Mononuclear cell (primary cell): ENCODE measurements at regions not wholly inside any gene's neighbourhood (a gene's known extent, or its start where the extent isn't known, plus 50 kb on each side); places are given as distances from the start of the nearest gene placed in this dataset.
"Not testable (repeated sequence)": the region's sequence is repeated elsewhere in the genome, so short reads cannot be mapped to it uniquely, and the experiment has no call there.

Source experiments
- H3K27me3 ChIP-seq: 2 replicates; pipeline ENCODE4 v1.6.0; 2011; ENCODE audit warnings: low read length, control low read depth; ENCODE audit not compliant: insufficient read depth
- H3K4me1 ChIP-seq: 2 replicates; pipeline ENCODE4 v1.5.1; 2011; ENCODE audit warnings: mild to moderate bottlenecking, low read length, control low read depth; ENCODE audit not compliant: insufficient read depth
- H3K4me3 ChIP-seq: 2 replicates; pipeline ENCODE4 v1.5.1; 2011; ENCODE audit warnings: mild to moderate bottlenecking, low read length, moderate library complexity
- H3K9me3 ChIP-seq: 2 replicates; pipeline ENCODE4 v1.5.1; 2011; ENCODE audit warnings: low read depth, mild to moderate bottlenecking, control low read depth, low read length

DNA sequence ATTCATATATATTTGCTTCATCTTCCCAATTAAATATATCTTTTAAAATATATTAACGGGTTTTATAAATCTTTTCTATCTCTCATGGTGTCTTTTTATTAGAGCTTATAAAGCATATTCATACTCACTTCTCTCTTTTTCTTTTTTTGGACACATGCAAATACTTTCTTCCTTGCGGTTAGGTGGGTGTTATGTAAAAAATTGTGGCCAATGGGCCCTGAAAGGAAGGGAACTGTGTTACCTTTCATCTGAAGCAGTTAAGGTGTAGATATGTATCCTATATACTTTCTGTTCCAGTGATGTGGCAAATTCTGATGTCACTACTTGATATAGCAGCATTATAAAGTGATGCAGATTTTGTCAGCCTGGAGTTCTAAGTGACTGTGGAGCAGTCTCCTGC is 714.5 kb downstream of the PLCL1 start:
- Histone ChIP-seq H3K4me3 (no peak overlapping the region), H3K4me1 (no peaks in the 10 kb centered on the region), H3K9me3 (peaks cover 11% of the 10 kb centered on the region), H3K27me3 (no peaks in the 10 kb centered on the region)

DNA sequence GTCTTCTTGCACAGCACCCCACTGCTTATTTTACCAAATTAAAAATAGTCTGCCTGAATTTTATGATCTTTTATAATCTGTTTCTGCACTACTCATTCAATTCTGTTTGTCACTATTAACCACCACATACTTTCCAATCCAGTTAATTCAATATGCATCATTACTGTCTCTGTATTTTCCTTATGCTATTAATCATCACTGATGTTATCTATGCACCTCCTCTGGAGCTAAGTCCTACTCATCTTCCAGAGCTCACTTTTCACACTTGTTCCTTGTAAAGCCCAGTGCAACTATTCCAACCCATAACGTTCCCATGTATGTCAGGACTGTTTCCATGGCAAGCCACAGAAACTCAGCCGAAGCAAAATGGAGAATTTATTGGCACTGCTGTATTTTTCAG is 713.6 kb downstream of the PLCL1 start:
- no peaks in the 10 kb centered on the region for H3K4me1 ChIP-seq
- H3K9me3 ChIP-seq, result peaks cover 11% of the 10 kb centered on the region
- no peak overlapping the region for H3K4me3 ChIP-seq
- H3K27me3 ChIP-seq, result no peaks in the 10 kb centered on the region

DNA sequence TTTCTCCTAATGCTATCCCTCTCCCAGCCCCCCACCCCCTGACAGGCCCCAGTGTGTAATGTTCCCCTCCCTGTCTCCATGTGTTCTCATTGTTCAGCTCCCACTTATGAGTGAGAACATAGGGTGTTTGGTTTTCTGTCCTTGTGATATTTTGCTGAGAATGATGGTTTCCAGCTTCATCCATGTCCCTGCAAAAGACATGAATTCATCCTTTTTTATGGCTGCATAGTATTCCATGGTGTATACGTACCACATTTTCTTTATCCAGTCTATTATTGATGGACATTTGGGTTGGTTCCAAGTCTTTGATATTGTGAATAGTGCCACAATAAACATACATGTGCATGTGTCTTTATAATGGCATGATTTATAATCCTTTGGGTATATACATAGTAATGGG is 704.2 kb downstream of the PLCL1 start:
- H3K27me3 ChIP-seq, H3K4me3 ChIP-seq, H3K4me1 ChIP-seq, H3K9me3 ChIP-seq: not testable (repeated sequence)

GRCh38 chr2:198499539-198499938 is 695.1 kb downstream of the PLCL1 start:
- Histone ChIP-seq H3K4me1 (no peaks in the 10 kb centered on the region), H3K4me3 (no peak overlapping the region), H3K27me3 (no peaks in the 10 kb centered on the region), H3K9me3 (no peaks in the 10 kb centered on the region)

GRCh38 chr2:198498516-198498915 is 694.1 kb downstream of the PLCL1 start:
- Histone ChIP-seq H3K4me3 (no peak overlapping the region), H3K4me1 (no peaks in the 10 kb centered on the region), H3K27me3 (no peaks in the 10 kb centered on the region), H3K9me3 (no peaks in the 10 kb centered on the region)

GRCh38 chr2:198498048-198498447 is 693.7 kb downstream of the PLCL1 start:
- Histone ChIP-seq H3K4me1 (no peaks in the 10 kb centered on the region), H3K4me3 (no peak overlapping the region), H3K9me3 (no peaks in the 10 kb centered on the region), H3K27me3 (no peaks in the 10 kb centered on the region)

GRCh38 chr2:198494931-198495330 is 690.5 kb downstream of the PLCL1 start:
- no peaks in the 10 kb centered on the region for H3K4me1 ChIP-seq
- H3K27me3 ChIP-seq, result no peaks in the 10 kb centered on the region
- H3K9me3 ChIP-seq, result no peaks in the 10 kb centered on the region
- H3K4me3 ChIP-seq, result no peak overlapping the region

DNA sequence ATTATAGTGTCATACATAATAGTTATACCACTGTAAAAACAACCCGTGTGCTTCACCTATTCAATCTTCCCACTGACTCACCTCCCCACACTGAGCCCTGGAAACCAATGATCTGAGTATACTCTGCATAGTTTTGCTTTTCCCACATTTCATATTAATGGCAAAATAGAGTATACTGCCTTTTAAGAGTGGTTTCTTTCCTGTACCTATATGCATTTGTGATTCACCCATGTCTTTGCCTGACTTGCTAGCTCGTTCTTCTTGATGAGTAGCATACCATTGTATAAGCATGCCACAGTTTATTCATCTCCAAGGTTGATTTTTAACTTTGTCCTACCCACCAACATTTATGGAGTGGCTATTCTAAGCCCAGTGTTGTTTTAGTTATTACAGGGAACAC is 686.4 kb downstream of the PLCL1 start:
- H3K9me3 ChIP-seq, result no peaks in the 10 kb centered on the region
- H3K4me3 ChIP-seq, result no peak overlapping the region
- no peaks in the 10 kb centered on the region for H3K27me3 ChIP-seq
- no peaks in the 10 kb centered on the region for H3K4me1 ChIP-seq

GRCh38 chr2:198488964-198489363 is 684.6 kb downstream of the PLCL1 start:
- Histone ChIP-seq H3K4me3 (no peak overlapping the region), H3K9me3 (no peaks in the 10 kb centered on the region), H3K27me3 (no peaks in the 10 kb centered on the region), H3K4me1 (no peaks in the 10 kb centered on the region)

- Histone ChIP-seq H3K4me1 (no peaks in the 10 kb centered on the region), H3K9me3 (no peaks in the 10 kb centered on the region), H3K27me3 (no peaks in the 10 kb centered on the region), H3K4me3 (no peak overlapping the region)
Observed at GRCh38 chr2:198483051-198483450, 678.7 kb downstream of the PLCL1 start.

DNA sequence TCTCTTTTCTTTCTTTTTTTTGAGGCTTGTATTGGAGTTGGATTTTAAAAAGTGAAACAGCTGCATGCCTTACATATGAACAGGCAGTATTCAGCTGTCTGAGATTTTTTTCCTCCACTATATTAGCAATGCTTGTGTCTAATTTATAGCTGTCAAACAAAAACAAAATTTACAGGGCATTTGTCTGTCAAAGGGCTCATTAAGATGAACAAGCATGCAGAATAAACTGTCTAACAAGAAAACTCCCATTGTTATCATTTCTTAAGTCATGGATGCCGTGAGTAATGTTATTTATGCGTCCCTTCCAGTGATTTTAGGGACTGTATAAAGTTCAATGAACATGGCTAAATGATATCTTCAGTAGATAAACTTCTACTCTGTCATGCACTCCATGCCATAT is 674.7 kb downstream of the PLCL1 start:
- Histone ChIP-seq H3K4me3 (no peak overlapping the region), H3K27me3 (no peaks in the 10 kb centered on the region)

GRCh38 chr2:198478361-198478760 is 674.0 kb downstream of the PLCL1 start:
- Histone ChIP-seq H3K27me3 (no peaks in the 10 kb centered on the region), H3K4me1 (no peaks in the 10 kb centered on the region), H3K9me3 (no peaks in the 10 kb centered on the region), H3K4me3 (no peak overlapping the region)

More for the DNA sequence above, 674.7 kb downstream of the PLCL1 start:
- Histone ChIP-seq H3K4me1 (no peaks in the 10 kb centered on the region), H3K9me3 (no peaks in the 10 kb centered on the region)

- Histone ChIP-seq H3K9me3 (no peaks in the 10 kb centered on the region), H3K4me3 (no peak overlapping the region), H3K4me1 (no peaks in the 10 kb centered on the region), H3K27me3 (no peaks in the 10 kb centered on the region)
Observed at GRCh38 chr2:198476007-198476406, 671.6 kb downstream of the PLCL1 start.

GRCh38 chr2:198471291-198471690 is 666.9 kb downstream of the PLCL1 start:
- Histone ChIP-seq H3K4me1 (no peaks in the 10 kb centered on the region), H3K27me3 (no peaks in the 10 kb centered on the region), H3K4me3 (no peak overlapping the region), H3K9me3 (no peaks in the 10 kb centered on the region)

DNA sequence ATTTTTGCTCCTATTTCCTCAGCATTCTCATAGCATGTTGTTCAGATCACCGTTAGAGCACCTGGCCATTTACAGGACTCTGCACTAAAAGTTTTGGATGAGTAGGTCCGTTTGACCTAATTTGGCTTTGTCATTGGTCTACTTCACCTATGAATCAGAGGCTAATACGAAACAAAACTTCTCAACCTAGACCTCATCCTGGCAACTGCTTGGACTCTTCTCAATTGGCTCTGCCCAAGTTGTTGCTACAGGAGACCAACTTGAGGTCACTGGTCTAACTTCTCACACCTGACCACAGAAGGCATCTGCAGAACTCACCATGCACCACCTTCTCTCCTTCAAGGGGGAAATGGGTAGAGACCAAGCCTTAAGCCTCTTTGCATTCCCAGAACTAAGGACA is 663.7 kb downstream of the PLCL1 start:
- H3K27me3 ChIP-seq, result no peaks in the 10 kb centered on the region
- no peaks in the 10 kb centered on the region for H3K9me3 ChIP-seq
- H3K4me3 ChIP-seq, result no peak overlapping the region
- H3K4me1 ChIP-seq, result no peaks in the 10 kb centered on the region

GRCh38 chr2:198465970-198466369 is 661.6 kb downstream of the PLCL1 start:
- H3K4me1 ChIP-seq, result no peaks in the 10 kb centered on the region
- H3K4me3 ChIP-seq, result no peak overlapping the region
- no peaks in the 10 kb centered on the region for H3K27me3 ChIP-seq
- H3K9me3 ChIP-seq, result no peaks in the 10 kb centered on the region

GRCh38 chr2:198456418-198456817 is 652.0 kb downstream of the PLCL1 start:
- Histone ChIP-seq H3K27me3 (no peaks in the 10 kb centered on the region), H3K4me1 (no peaks in the 10 kb centered on the region), H3K9me3 (no peaks in the 10 kb centered on the region), H3K4me3 (no peak overlapping the region)
